ENCODE measurements at regions not wholly inside any gene's neighbourhood (a gene's known extent, or its start where the extent isn't known, plus 50 kb on each side); places are given as distances from the start of the nearest gene placed in this dataset.

GRCh38 chr2:64763126-64763525 is 109.4 kb upstream of the SERTAD2 start:
- TF ChIP-seq, protein P1, sequence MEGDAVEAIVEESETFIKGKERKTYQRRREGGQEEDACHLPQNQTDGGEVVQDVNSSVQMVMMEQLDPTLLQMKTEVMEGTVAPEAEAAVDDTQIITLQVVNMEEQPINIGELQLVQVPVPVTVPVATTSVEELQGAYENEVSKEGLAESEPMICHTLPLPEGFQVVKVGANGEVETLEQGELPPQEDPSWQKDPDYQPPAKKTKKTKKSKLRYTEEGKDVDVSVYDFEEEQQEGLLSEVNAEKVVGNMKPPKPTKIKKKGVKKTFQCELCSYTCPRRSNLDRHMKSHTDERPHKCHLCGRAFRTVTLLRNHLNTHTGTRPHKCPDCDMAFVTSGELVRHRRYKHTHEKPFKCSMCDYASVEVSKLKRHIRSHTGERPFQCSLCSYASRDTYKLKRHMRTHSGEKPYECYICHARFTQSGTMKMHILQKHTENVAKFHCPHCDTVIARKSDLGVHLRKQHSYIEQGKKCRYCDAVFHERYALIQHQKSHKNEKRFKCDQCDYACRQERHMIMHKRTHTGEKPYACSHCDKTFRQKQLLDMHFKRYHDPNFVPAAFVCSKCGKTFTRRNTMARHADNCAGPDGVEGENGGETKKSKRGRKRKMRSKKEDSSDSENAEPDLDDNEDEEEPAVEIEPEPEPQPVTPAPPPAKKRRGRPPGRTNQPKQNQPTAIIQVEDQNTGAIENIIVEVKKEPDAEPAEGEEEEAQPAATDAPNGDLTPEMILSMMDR (IDR thresholded peaks at IDR 0.05), result no peak
- TF ChIP-seq POLR2A (IDR thresholded peaks at IDR 0.05), result no peak
